Stimulated activated CD4-positive, alpha-beta T cell treated with anti-CD3 and anti-CD28 coated beads, Interleukin-2, amount 100 ng/mL, for 24 hours (primary cell): ENCODE measurements at regions not wholly inside any gene's neighbourhood (a gene's known extent, or its start where the extent isn't known, plus 50 kb on each side); places are given as distances from the start of the nearest gene placed in this dataset.

Experiments used
- DNase-seq, 2 donors: peaks; one replicate each; pipeline ENCODE4 v3.0.0-alpha.2; 2020

- no peak for DNase-seq
These were observed 108.5 kb downstream of the C9orf152 start for GRCh38 chr9:110099236-110100095.

GRCh38 chr9:110101531-110102161 is 106.3 kb downstream of the C9orf152 start:
- DNase-seq, result no peak

DNA sequence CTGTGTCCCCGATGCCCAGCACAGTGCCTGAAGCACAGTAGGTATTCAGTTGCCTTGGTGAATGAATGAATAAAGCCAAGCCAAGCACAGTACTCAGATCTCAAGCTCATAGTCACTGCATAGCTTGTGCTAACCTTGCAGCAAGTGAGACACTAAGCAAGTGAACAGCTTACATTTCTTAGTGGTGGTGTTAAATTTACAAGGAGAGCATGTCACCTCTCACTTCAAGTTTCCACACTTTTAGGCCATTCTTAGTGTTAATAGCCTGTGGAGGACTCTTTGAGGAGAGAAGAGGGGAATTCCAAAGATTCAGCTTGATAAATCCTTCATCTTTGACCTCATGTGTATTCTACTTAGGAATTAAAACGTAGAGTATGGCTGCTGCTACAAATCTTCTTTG is 104.7 kb downstream of the C9orf152 start:
- no peak for DNase-seq

DNA sequence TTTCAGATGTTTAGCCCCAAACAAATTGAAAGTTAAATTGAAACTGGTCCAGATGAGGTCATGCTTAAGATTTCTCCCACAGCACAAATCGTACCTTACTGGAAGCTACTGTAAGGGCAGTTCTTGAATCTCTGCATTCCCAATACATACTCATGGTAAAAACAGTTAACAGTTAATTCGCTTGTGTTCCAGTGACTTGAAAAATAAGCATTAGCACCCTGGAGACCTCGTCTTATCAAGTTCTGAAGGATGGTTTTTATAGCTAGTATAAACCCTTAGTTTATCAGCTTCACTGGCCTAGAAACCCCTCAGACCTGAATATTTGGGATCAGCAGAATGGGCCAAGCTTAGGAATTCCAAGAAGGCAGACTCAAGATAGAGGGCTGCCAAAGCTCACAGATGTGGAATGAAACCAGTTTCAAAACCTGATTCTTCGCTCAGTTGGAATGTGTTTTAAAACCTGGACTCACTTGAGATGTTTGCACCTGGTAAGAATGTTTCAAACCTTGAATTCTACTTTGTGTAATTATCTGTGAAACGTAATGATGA is 103.6 kb downstream of the C9orf152 start:
- no peak for DNase-seq

DNA sequence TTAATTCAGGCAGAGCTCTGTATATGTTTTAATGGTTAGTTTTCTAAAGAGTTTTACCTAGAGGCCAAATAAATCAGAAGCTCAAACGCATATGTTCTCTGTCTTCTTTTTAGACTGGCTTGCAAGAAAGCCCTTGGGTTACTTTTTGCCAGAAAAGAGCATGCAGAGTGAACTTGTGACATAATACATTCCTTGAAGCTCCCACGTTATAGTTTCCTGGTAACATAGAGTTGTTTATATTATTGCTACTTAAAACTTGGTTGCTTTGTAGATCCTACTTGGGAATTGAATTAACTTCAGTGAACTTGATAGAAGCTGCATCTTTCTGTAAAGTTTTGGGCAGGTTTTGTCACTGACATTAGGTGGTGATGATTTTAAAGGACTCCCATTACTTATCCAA is 102.9 kb downstream of the C9orf152 start:
- no peak for DNase-seq

- no peak for DNase-seq
These were observed 101.3 kb downstream of the C9orf152 start for GRCh38 chr9:110106661-110107060.

- no peak for DNase-seq
These were observed 98.4 kb downstream of the C9orf152 start for GRCh38 chr9:110109333-110110092.

GRCh38 chr9:110110154-110110553 is 97.8 kb downstream of the C9orf152 start:
- no peak for DNase-seq

GRCh38 chr9:110111868-110112267 is 96.1 kb downstream of the C9orf152 start:
- DNase-seq, result no peak

- DNase-seq, result no peak
These were observed 95.2 kb downstream of the C9orf152 start for GRCh38 chr9:110112792-110113191.

- DNase-seq, result no peak
These were observed 93.7 kb downstream of the C9orf152 start for GRCh38 chr9:110114086-110114858.

DNA sequence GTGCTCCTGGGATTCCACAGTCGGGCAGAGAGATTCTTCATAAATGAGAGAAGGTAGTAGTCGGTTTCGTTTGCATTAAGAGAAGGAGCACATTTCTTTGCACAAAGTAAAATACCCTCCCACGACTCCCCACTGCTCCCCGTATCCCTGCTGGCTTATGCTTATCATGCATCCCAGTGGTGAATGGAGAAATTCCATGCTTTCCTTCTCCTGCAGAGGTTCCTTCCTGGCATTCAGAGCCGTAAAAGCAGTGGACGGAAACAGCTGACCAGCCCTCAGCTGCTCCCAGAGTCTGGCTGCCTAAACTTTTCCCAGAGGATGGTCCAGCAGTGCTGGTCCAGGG is 93.1 kb downstream of the C9orf152 start:
- DNase-seq, result no peak

GRCh38 chr9:110115341-110115820 is 92.6 kb downstream of the C9orf152 start:
- no peak for DNase-seq

DNA sequence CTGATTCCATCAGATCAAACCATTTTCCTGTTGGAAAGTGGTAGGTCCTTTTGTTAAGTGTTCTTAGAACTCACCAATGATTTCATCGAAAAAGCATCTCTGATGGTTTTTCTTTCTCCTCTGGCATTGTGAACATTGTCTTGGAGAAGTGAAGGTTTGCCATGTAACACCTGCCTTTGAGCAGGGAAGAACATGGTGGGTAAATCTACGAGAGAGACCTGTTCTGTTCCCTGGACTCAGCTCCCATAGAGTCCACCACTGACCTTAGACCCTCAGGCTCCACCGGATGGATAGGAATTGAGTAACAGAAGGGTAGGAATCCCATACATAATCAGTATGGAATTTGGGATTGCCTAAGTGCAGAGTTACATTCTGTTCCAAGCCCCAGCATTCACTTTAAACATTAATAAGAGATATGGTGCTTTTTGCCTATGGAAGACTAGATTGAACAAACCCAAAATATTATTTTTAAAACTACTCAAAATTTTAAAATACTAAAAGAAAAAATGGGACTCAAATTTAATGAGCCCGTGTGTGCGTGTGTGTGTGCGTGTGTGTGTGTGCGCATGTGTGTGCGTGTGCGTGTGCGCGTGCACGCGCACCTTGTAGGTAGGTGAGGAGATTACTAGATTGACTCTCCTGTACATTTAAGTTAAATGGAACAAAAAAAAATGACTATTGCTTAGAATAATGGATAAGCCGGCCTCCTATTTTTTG is 92.0 kb downstream of the C9orf152 start:
- DNase-seq, result no peak

DNA sequence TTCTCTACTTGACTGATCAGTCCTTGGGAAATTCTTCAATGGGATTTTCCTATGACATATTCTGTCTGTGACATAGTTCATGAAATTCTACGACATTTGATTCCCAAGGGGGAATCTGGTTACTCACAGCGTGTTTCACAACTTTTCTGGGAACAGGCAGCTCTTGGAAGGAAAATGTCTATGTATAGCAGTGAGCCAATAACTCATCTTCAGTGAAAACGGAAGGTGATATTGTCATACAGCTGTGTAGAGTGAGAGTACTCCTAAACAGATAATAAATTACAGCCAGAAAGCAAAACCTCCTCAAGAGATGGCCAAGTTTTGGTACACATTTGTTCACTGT is 91.4 kb downstream of the C9orf152 start:
- DNase-seq, result no peak

GRCh38 chr9:110121170-110121569 is 86.8 kb downstream of the C9orf152 start:
- no peak for DNase-seq

DNA sequence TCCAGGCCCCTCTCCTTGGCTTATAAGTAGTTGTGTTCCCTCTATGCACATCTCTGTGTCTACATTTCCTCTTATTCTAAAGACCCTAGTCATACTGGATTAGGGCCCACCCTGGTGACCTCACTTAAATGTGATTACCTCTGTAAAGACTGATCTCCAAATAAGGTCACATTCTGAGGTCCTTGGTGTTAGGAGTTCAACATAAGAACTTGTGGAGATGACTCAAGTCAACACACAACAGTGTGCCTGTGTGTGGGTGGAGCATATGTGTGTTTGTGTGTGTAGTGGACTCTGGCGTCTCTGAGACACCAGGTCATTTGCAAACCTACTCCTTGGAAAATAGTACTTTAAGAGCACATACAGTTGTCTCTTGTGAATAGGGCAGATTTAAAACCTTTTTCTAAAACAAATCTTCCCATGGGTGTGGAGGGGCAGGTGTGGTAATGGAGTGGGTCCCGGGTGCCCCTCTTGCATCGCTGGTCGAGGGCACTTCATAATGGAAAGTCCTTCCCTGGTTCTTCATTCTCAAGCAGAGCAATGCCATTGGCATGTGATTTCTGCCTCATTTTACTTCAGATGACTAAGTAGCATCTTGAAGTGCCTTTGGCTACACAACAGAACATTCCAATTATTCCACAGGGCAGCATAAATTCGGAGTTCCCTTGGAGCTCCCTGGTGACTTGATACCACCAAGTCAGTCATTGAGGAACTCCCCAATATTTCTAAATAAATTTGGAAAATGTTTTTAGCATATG is 84.4 kb downstream of the C9orf152 start:
- no peak for DNase-seq

- DNase-seq, result no peak
These were observed 83.5 kb downstream of the C9orf152 start for GRCh38 chr9:110124439-110124838.

DNA sequence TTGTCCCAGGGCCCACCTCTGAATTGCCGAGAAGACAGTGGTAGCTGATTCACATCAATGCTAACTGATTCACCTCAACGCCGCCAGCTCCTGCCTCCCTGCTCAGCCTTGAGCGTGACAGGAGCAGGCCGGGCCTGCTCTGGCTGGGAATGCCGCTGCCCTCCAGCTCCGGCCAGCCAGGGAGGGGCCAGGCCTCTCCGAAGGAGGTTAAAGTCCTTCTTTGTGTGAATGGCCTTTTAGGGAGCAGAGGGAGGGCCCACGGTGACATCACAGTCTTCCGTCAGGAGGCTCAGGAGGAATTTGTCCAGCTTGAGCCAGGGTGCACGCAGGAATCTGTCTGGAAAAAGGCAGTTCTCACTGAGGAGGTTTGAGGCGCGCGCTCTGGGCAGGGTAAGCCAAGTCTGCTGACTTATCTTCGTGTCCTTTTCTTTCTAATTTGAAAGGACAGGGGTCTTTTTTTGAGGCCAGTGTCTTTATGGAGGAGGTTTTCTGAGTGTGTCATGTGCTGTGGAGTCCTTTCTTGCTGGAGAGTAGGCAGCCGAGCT is 82.7 kb downstream of the C9orf152 start:
- no peak for DNase-seq

- no peak for DNase-seq
These were observed 82.1 kb downstream of the C9orf152 start for GRCh38 chr9:110125763-110126351.
